ENCODE measurements at regions not wholly inside any gene's neighbourhood (a gene's known extent, or its start where the extent isn't known, plus 50 kb on each side); places are given as distances from the start of the nearest gene placed in this dataset.

GRCh38 chr5:165712011-165712410 lies 2206.6 kb downstream of the MAT2B start:
- Histone ChIP-seq H3K4me3 (no peak overlapping the region), H3K27me3 (replicated peaks in 1 of 2; ENCODE audit: control insufficient read depth in 2 of 2, insufficient read depth in 2 of 2, low read length in 1 of 2) (no peaks in the 10 kb centered on the region), H3K4me2 (ENCODE audit: control insufficient read depth, insufficient read depth) (no peak overlapping the region), H3K27ac (ENCODE audit: control insufficient read depth, insufficient read depth) (no peak overlapping the region), H3K36me3 (ENCODE audit: control insufficient read depth in 2 of 2, insufficient read depth in 2 of 2, low read length in 1 of 2) (no peaks in the 10 kb centered on the region), H3K9ac (ENCODE audit: control insufficient read depth, insufficient read depth, low read length) (no peak overlapping the region), H4K20me1 (ENCODE audit: control insufficient read depth, insufficient read depth) (no peaks in the 10 kb centered on the region), H3K79me2 (ENCODE audit: control insufficient read depth, insufficient read depth, low read length) (no peaks in the 10 kb centered on the region), H2AFZ (ENCODE audit: control insufficient read depth, low read depth, low read length) (no peak overlapping the region), H3K9me3 (replicated peaks; ENCODE audit: control insufficient read depth, insufficient read depth, low read length) (no peaks in the 10 kb centered on the region), H3K4me1 (ENCODE audit: control insufficient read depth, insufficient read depth, low read length) (no peaks in the 10 kb centered on the region)
- ChIA-PET POLR2A (no interaction called here), CTCF (no interaction called here), SMC1A (ENCODE audit: uncharacterized antibody, unreplicated experiment) (no interaction called here), RAD21 (ENCODE audit: unreplicated experiment) (no interaction called here)
- no TSS peak for BruUV-seq (replicated peaks)
- ATAC-seq: no peak
- TF ChIP-seq CREM (IDR thresholded peaks at IDR 0.05; ENCODE audit: low read depth) (no peak), JUNB (IDR thresholded peaks at IDR 0.05) (no peak), E2F8 (IDR thresholded peaks at IDR 0.05; ENCODE audit: low read depth, partially characterized antibody) (no peak), STAT1 (conservative IDR thresholded peaks at IDR 0.05) (no peak), BHLHE40 (IDR thresholded peaks at IDR 0.05; ENCODE audit: borderline replicate concordance in 1 of 2, low read depth in 2 of 2, low read length in 1 of 2) (no peak), ZBED1 (IDR thresholded peaks at IDR 0.05; ENCODE audit: borderline replicate concordance) (no peak), CHD2 (IDR thresholded peaks at IDR 0.05; ENCODE audit: borderline replicate concordance, low read depth, low read length) (no peak), CHD1 (IDR thresholded peaks at IDR 0.05; ENCODE audit: low read depth, low read length) (no peak)
- in situ Hi-C loops (cut with MboI): no loop called here
- intact Hi-C loops (cut with micrococcal nuclease; ENCODE audit: unreplicated experiment): no loop called here
- no peak for DNase-seq (ENCODE audit: low read depth, low spot score)
- 40% methylated on average over 3 of the region's 3 CpGs for WGBS (ENCODE audit: insufficient coverage, insufficient replicate concordance, low lambda C conversion rate, missing lambda C conversion rate)
- FAIRE-seq: no peak

All from GM12878 (cell line).